8988T (cell line): ENCODE measurements at regions not wholly inside any gene's neighbourhood (a gene's known extent, or its start where the extent isn't known, plus 50 kb on each side); places are given as distances from the start of the nearest gene placed in this dataset.

Source experiments
- DNase-seq: peaks from one replicate; pipeline ENCODE4 v3.0.0; 2011

DNA sequence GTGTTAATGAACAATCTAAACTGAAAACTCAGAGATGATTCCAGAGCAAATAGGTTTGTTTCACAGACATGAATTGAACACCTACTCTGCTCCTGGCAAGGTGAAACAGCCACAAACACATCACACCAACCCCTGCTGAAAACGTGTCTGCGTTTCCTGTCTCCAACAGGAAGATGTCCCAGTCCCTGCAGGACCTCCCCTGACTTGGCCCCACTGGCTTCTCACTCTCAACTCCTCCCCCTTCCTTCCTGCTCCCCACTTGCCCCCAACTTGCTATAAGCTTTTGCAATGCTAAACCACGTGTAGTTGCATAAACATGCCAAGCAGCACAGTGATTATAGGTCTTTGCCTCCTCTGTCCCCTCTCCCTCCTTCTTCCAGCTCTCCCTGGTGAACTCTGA is 567.6 kb downstream of the BCL11B start:
- no peak for DNase-seq

- DNase-seq = no peak
Observed at GRCh38 chr14:98705871-98706300, 566.1 kb downstream of the BCL11B start.

GRCh38 chr14:98707522-98707921 is 564.5 kb downstream of the BCL11B start:
- DNase-seq = no peak

GRCh38 chr14:98708555-98708954 is 563.4 kb downstream of the BCL11B start:
- no peak for DNase-seq

- no peak for DNase-seq
Observed at GRCh38 chr14:98711453-98711852, 560.5 kb downstream of the BCL11B start.

- DNase-seq = no peak
Observed at GRCh38 chr14:98714626-98715425, 557.2 kb downstream of the BCL11B start.

DNA sequence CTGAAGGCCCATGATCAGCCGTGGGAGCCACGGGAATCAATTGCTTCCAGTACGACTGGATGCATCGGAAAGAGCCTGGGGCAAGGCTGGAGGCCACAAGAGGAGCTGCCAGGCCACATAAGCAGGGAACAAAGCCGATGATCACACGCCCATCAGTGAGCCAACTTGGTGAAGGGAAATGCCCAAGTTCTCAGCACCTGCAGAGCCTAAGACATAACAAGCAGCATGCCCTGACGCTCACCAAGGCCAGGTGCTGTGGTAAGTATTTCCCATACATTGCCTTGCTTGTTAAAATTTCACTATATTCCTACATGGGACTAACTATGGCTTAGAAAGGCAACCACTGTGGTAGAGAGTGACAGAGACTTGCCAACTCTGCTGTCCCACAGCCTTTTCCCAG is 555.9 kb downstream of the BCL11B start:
- DNase-seq = no peak

- no peak for DNase-seq
Observed at GRCh38 chr14:98721061-98721460, 550.9 kb downstream of the BCL11B start.

DNA sequence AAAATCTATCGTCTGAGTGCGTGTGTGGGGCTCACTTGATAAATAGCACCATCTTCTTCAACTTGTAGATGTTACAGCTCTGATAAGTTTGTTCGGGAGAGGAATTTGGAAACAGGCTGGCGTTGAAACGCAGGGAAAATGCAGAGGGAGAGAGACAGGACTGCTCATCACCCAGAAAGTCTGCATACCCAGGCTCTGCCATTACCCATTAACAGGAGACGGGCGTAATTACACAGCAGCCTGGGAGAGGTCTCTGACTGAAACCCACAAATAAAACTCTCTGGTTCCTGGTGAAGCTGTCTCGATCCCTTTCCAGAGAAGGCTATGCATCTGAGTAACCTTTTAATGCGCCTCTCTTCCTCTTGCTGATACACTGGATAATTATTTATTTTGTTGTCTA is 547.3 kb downstream of the BCL11B start:
- DNase-seq = no peak

DNA sequence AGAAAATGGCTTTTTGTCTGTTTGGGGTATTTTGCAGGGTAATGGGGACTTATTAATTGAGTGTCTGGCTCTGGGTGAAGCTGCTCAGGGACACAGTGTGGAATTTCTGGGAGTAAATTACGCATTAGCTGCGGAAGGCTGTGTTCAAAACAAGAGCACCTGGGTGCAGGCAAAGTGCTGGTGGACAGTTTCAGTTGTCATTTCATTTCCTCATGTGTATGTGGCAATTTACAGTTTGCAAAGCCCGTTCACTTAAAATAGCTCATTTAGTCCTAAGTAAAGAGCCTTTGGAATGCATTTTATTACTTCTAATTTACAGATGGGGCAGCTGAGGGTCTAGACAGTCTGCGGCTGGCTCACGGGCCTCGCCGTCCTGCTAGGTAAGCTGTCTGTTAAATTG is 546.8 kb downstream of the BCL11B start:
- DNase-seq = no peak

GRCh38 chr14:98725676-98726075 is 546.3 kb downstream of the BCL11B start:
- no peak for DNase-seq

GRCh38 chr14:98726585-98727405 is 545.2 kb downstream of the BCL11B start:
- DNase-seq = no peak

DNA sequence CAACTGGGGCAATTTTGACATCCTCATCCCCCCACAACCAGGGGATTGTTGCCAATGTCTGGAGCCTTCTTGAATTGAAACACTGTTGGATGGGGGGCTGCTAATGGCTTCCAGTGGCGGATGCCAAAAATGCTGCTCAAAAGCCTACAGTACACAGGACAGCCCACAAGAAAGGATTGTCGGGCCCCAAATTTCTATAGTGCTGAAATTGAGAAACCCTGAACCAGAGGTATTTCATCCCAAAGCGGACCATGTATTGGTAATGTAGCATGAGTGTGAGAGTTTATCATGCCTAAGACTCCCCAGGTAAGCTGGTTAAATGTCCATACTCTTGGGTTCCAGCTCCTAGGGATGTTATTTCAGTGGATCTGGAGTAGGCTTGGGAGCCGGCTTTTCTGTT is 544.0 kb downstream of the BCL11B start:
- no peak for DNase-seq

- DNase-seq = no peak
Observed at GRCh38 chr14:98728836-98729235, 543.2 kb downstream of the BCL11B start.

- DNase-seq = no peak
Observed at GRCh38 chr14:98731286-98731685, 540.7 kb downstream of the BCL11B start.

GRCh38 chr14:98731701-98732100 is 540.3 kb downstream of the BCL11B start:
- no peak for DNase-seq

GRCh38 chr14:98733536-98733935 is 538.5 kb downstream of the BCL11B start:
- DNase-seq = no peak

DNA sequence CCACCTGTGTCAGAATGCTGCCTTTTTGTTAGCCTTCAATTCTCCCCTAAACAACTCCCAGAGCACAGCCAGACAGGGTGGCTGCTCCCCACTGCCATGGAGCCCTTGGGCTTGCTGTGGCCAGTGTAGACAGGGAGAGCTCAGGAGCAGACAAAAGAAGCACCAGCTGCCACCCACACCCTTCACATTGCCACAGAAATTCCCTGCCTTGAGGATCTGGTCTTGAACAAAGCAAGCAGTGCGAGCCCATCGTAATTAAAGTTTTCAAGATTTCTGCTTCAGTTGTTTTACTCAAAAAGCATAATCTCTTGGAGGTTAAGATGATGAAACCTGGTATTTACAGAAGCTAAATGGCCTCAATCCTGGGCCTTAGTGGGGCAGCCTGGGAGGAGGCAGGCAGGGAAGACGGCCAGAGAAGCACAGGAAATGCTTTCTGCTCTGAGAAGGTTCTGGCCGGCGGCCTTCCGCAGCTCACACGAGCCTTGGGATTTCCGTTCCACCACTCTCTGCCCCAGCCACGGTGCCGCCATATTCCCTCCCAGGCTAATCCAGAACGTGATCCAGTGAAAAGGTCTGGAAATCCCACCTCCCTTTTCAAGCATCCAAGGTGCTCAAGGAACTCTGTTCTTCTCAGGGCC is 535.2 kb downstream of the BCL11B start:
- no peak for DNase-seq

GRCh38 chr14:98741523-98741922 is 530.5 kb downstream of the BCL11B start:
- DNase-seq = no peak

DNA sequence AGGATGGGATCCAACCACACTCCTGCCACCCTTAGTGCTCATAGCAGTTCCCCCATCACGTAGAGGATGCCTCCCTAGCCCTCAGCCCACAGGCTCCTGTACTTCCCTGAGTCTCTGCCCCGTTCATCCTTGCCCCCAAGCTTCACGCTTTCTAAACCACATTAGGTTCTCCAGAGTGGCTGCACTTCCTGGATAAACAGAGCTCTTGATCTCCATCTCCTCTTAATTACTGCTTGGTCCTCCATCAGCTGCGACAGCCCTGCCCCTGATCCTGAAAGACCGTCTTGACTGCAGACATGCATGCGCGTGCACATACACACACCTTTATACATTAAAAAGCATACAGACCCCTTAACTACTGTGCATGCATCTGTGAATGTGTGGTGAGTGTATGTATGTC is 530.0 kb downstream of the BCL11B start:
- DNase-seq = no peak

- DNase-seq = no peak
Observed at GRCh38 chr14:98743536-98743935, 528.5 kb downstream of the BCL11B start.

GRCh38 chr14:98748966-98749365 is 523.0 kb downstream of the BCL11B start:
- DNase-seq = no peak

DNA sequence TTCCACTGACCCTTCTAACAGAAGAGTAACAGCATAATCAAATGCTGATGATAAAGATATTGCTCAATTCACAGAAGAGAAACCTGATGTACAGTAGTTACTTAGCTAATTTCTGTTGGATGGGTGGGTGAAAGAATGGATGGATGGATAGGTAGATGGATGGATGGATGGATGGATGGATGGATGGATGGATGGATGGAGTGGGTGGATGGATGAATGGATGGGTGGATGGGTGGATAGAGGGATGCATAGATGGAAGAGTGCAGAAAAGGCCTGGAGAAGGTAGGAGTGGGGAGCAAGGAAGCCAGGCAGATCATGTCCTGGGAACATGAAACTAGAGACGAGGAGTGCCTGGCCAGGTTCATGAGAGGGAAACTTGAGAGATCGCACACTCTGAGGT is 520.9 kb downstream of the BCL11B start:
- DNase-seq = no peak

GRCh38 chr14:98752660-98753059 is 519.3 kb downstream of the BCL11B start:
- no peak for DNase-seq
